Lung (tissue), 11 donors: ENCODE measurements at regions not wholly inside any gene's neighbourhood (a gene's known extent, or its start where the extent isn't known, plus 50 kb on each side); places are given as distances from the start of the nearest gene placed in this dataset.

Source experiments
- ATAC-seq: fragments of 200-7000 bp; cut with Tn5 transposase; one replicate; pipeline ENCODE4 v1.9.1; 2020; ENCODE audit warnings: moderate number of reproducible peaks; ENCODE audit not compliant: insufficient read depth, low FRiP score
- DNase-seq, 3 donors: peaks; one replicate each; pipeline ENCODE4 v3.0.0-alpha.2; 2013 to 2017
- H3K27ac ChIP-seq, 2 donors: one replicate each; pipeline ENCODE4 v1.5.1; 2013; ENCODE audit warnings: mild to moderate bottlenecking in 2 of 2, moderate library complexity in 2 of 2, control low read depth in 1 of 2, inconsistent platforms in 1 of 2, low read depth in 1 of 2, low read length in 1 of 2
- H3K27me3 ChIP-seq, 3 donors: one replicate each; pipeline ENCODE4 v1.5.1; 2013; ENCODE audit warnings: low read length in 2 of 3; ENCODE audit not compliant: control insufficient read depth in 3 of 3, insufficient read depth in 3 of 3
- H3K36me3 ChIP-seq, 4 donors: one replicate each; pipeline ENCODE4 v1.5.1; 2013; ENCODE audit warnings: low read length in 4 of 4, mild to moderate bottlenecking in 1 of 4, moderate library complexity in 1 of 4; ENCODE audit not compliant: control insufficient read depth in 4 of 4, insufficient read depth in 4 of 4
- H3K4me1 ChIP-seq, 5 donors: one replicate each; pipeline ENCODE4 v1.5.1; 2013; ENCODE audit warnings: low read length in 5 of 5, mild to moderate bottlenecking in 2 of 5, moderate library complexity in 1 of 5; ENCODE audit not compliant: control insufficient read depth in 5 of 5, insufficient read depth in 5 of 5
- H3K4me3 ChIP-seq: one replicate; pipeline ENCODE4 v1.5.1; 2013; ENCODE audit warnings: mild to moderate bottlenecking, control low read depth, moderate library complexity
- H3K9ac ChIP-seq, 2 donors: one replicate each; pipeline ENCODE4 v1.5.1; 2013; ENCODE audit warnings: low read length in 2 of 2, control low read depth in 1 of 2; ENCODE audit not compliant: insufficient read depth in 1 of 2
- H3K9me3 ChIP-seq, 4 donors: one replicate each; pipeline ENCODE4 v1.5.1; 2013; ENCODE audit warnings: low read length in 3 of 4, mild to moderate bottlenecking in 1 of 4, moderate library complexity in 1 of 4; ENCODE audit not compliant: control insufficient read depth in 4 of 4, insufficient read depth in 3 of 4
- CTCF ChIP-seq: IDR thresholded peaks from 2 replicates; pipeline ENCODE4 v1.5.1; 2012; ENCODE audit warnings: mild to moderate bottlenecking; ENCODE audit errors: control extremely low read depth, extremely low read depth
- WGBS, 2 donors: extraction: QIAGEN DNeasy Blood & Tissue Kit; methylation state at CpG; one replicate each; pipeline ENCODE4 v1.1.7; 2013; 5-methylcytosine and 5-hydroxymethylcytosine counted together
- donor health status: control.
- donor health status: control.
- donor health status: Bipolar disorder and iron deficiency.
- donor health status: healthy.
- donor health status: DM: yes; HTN: yes; CAD: no.

GRCh38 chr4:110840221-110840654 lies 217.4 kb upstream of the PITX2 start:
- no peak overlapping the region for H3K27ac ChIP-seq
- H3K4me1 ChIP-seq = peaks cover 0 to 10% (median 0%) of the 10 kb centered on the region in 5 donors
- no peaks in the 10 kb centered on the region for H3K9me3 ChIP-seq
- peak in 2 of 3 donors; percentile 85 to 87 for DNase-seq
- no peaks in the 10 kb centered on the region for H3K27me3 ChIP-seq
- no peak for TF ChIP-seq CTCF
- no peaks in the 10 kb centered on the region for H3K36me3 ChIP-seq
- no peak for ATAC-seq
- H3K4me3 ChIP-seq = no peak overlapping the region
- 71 to 80% methylated on average over 2 of the region's 2 CpGs for WGBS, 2 donors
- no peak overlapping the region for H3K9ac ChIP-seq

- 55 to 66% methylated on average over 1 of the region's 1 CpG for WGBS, 2 donors
- TF ChIP-seq CTCF = no peak
- H3K36me3 ChIP-seq = no peaks in the 10 kb centered on the region
- no peak for ATAC-seq
- DNase-seq = no peak
- no peak overlapping the region for H3K9ac ChIP-seq
- H3K4me3 ChIP-seq = no peak overlapping the region
- H3K4me1 ChIP-seq = peaks cover 0 to 26% (median 0%) of the 10 kb centered on the region in 5 donors
- no peaks in the 10 kb centered on the region for H3K9me3 ChIP-seq
- no peaks in the 10 kb centered on the region for H3K27me3 ChIP-seq
- H3K27ac ChIP-seq = no peak overlapping the region
Measured at GRCh38 chr4:110848787-110849186, 225.9 kb upstream of the PITX2 start.

GRCh38 chr4:110849461-110849860 lies 226.6 kb upstream of the PITX2 start:
- Histone ChIP-seq H3K4me1 (peaks cover 0 to 28% (median 0%) of the 10 kb centered on the region in 5 donors), H3K9me3 (no peaks in the 10 kb centered on the region), H3K27ac (no peak overlapping the region), H3K27me3 (no peaks in the 10 kb centered on the region), H3K36me3 (no peaks in the 10 kb centered on the region), H3K9ac (no peak overlapping the region), H3K4me3 (no peak overlapping the region)
- no peak for TF ChIP-seq CTCF
- ATAC-seq (no peak), DNase-seq (no peak)
- 77 to 79% methylated on average over 6 of the region's 6 CpGs for WGBS, 2 donors
